Kidney capillary endothelial cell (primary cell): ENCODE measurements at regions not wholly inside any gene's neighbourhood (a gene's known extent, or its start where the extent isn't known, plus 50 kb on each side); places are given as distances from the start of the nearest gene placed in this dataset.

Source experiments
- DNase-seq: peaks from one replicate; pipeline ENCODE4 v3.0.0-alpha.2; 2018; ENCODE audit warnings: low spot score

DNA sequence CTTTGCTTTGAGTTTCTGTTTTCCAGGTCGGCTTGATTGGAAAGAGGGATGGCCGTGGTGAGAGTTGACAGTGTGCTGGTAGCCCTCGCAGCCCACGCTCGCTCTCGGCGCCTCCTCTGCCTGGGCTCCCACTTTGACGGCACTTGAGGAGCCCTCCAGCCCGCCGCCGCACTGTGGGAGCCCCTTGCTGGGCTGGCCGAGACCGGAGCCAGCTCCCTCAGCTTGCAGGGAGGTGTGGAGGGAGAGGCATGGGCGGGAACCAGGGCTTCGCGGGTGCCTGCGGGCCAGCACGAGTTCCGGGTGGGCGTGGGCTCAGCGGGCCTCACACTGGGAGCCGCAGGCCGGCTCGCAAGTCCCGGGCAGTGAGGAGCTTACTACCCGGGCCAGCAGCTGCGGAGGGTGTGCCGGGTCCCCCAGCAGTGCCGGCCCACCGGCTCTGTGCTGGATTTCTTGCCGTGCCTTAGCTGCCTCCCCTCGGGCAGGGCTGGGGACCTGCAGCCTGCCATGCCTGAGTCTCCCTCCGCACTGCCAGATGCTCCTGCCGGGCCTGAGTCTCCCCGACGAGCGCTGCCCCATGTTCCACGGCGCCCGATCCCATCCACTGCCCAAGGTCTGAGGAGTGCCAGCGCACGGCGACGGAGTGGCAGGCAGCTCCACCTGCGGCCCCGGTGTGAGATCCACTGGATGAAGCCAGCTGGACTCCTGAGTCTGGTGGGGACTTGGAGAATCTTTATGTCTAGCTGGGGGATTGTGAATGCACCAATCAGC is 166.4 kb upstream of the FAT1 start:
- no peak for DNase-seq

DNA sequence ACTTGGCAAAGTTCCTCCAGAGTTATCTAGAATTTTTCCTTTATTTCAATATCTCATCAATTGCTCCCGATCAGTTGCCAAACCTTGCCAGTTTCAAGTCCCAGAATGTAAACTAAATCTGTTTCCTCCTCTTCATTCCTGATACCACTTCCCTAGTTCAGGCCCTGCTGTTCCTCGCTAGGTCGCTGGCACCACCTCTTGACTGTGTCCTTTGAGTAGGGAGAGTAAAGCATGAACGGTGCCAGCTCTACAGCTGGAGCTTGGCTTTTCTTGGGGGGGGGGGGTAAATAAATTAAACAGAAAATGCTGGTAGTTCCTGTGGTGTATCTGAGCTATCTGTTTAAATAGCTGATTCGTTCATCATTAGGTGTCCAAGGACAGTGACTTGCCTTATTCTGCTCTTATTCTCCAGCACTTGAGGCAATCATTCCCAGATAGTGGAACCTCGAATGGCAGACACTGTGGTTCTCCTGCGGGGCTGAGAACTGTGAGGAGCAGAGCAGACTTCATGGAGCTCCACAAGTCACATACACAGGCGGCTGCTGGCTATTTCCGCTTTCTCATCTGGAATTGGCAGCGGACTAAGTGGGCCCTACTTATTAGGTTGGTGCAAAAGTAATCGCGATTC is 168.3 kb upstream of the FAT1 start:
- DNase-seq, result no peak

DNA sequence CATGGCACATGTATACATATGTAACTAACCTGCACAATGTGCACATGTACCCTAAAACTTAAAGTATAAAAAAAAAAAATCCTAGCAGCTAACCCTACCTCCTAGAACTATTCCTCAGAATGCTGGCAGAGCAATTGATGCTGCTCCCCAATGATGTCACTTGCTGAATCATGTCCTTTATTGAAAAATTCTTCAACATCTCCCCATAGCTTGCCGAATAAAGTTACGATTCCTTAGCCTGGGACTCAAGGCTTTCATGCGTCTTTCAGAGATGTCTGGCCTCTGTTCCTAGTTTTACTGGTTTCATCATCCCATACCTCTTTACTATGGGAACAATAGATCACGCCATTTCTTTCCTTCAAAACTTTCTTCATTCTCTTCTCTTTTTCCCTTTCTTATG is 174.7 kb upstream of the FAT1 start:
- DNase-seq, result no peak

DNA sequence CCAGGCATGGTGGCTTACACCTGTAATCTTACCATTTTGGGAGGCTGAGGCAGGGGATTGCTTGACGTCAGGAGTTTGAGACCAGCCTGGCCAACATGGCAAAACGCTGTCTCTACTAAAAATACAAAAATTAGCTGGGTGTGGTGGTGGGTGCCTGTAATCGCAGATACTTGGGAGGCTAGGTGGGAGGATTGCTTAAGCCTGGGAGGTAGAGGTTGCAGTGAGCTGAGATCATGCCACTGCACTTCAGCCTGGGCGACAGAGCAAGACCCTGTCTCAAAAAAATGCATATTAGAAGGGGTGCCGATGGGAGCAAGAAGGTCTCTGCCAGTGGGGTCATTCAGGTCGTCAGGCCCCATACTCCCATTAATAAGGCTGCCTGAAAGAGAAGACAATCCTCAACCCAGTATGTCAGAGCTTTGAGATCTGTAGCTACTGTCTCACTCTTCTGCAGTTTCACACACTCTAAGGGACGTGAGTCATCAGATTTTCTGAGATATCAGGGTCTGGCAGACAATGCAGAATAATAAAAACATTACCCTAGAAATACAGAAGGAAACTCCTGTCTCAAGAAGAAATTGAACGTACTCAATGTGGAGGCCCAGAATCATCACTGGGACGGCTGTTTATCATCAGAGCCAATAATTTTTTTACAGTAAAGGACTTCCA is 176.7 kb upstream of the FAT1 start:
- DNase-seq, result no peak

DNA sequence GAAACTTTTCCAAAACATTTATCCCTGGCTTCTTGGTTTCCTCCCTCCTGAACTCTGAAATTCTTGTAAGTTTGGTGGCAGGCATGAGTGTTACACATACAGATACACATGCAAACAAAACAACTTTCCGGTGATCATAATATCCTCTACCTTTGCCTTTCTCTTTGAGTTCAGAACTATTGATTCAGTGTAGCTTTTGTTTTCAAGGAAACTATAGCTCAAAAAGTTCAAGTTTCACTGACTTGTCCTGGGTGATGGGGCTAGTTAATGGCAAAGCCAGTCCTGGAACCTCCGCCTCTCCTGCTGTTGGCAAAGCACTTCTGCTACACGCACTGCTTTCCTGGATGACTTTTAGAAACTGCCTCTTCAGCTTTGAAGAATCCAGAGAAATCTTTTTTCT is 177.3 kb upstream of the FAT1 start:
- DNase-seq, result no peak

DNA sequence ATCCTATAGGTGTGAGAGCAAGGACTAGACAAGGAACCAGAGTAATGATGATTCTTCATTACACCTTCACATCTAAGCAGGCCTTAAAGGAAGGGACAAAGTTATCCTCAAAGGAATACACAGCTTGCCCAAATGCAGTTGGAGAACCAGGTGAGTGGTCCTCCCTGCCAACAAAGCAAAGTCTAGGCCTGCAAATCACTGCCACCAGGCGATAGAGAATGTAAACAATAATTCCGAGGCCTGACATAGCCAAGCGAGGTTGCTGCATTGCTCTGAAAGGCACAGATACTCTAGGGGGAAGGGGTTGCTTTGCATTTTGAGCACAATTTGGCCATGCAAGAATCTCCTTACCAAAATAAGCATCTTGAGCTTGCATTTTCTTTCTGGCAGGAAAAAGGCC is 178.2 kb upstream of the FAT1 start:
- no peak for DNase-seq

DNA sequence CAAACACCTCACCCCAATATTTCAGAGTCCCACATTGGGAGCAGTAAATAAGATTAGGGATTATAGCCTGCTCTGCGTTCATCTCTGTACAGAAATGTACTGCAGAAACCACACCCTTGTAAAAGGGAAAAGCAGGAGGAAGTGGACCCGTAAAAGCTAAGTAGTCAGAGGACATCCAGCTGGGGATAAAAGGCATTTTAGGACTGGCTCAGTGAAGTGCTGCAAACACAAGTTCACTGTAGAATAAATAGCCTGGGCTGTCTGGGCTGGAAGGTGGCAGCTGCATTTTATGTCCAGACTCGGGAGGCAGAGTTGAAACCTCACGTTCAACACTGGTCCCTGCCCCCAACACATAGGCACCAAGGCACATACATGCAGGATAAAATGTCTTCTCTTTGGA is 178.7 kb upstream of the FAT1 start:
- no peak for DNase-seq

DNA sequence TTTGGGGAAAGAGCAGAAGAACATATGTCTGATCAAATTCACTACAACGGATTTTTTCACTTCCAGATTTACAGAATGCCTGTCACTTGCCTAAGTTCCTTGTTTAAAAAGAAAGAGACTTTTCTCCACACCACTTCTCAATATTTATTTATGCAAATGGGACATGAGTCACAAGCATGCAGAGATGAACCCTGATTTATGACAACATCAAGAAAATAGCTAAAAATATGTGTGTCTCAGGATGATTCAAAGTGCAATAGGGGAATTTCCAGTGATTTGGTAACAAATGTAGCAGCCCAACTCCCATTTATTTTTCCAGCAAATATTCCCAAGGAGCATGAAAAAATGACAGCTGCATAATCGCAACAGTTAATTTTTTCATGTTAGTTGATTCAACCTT is 180.4 kb upstream of the FAT1 start:
- DNase-seq, result no peak

DNA sequence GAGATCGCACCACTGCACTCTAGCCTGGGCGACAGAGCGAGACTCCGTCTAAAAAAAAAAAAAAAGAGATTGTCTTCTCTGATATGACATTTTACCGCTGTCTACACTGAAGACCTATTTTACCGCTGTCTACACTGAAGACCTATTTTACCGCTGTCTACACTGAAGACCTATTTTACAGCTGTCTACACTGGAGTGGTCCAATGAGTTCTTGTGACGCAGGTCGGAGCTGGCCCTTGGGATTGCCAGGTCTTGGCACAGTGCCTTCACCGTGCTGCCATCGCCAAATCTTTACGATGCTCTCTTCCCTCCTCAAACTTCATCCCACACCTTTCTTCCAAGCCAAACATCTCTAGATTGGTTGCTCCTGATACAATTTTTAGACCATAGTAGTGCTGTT is 183.1 kb upstream of the FAT1 start:
- no peak for DNase-seq

DNA sequence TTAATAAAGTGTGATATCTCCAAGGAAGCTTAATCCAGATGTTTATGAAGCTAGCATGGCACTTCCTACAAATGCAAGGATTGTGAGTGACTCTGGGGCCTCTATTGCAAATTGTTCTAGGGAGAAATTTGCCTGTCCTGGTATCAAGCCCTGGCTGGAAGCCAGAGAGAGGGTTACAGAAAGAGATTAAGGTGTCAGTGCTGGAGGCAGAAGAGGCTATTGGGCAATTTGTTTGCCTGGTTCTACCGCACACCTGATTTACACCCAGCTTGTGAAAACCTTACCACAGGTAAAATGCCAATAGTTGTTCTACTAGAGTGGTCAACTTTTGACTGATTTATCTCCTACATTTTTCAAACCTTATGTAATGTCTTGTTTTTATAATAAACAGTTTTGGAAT is 186.7 kb upstream of the FAT1 start:
- DNase-seq, result no peak

DNA sequence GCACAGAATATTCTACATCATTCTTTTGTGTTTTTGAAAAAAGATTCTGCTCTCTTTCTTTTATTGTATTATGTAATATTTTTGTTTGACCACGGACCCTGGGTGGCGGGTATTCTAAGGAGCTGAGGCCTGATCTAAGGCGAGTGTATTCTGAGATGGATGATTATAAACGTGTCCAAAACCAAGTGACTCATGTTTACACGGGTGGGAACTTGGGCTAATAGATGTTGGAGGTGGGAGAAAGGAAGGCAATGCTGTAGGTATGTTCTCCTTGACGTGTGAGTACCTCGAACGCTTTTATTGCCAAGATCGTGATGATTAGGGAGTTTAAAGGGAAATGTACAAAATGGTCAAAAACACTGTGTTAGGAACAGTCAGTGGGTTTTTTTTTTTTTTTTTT is 188.9 kb upstream of the FAT1 start:
- DNase-seq, result no peak

DNA sequence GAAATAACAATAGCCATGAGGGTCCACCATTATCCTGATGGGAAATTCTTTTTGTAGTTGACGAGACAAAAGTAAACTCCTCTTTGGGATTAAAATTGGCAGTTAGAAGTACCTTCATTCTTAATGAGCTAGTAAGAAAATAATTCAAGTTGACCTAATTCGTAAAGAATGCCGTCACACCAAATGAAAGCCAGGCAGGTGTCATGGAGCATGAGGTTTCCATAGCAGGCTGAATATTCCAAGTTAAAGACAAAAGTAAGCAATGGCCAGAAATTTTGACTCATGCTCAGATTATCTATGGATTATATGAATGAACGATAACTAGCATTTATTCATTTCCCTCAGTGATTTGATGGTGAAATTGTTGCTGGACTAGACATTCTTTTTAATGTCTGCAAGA is 192.2 kb upstream of the FAT1 start:
- DNase-seq, result no peak

DNA sequence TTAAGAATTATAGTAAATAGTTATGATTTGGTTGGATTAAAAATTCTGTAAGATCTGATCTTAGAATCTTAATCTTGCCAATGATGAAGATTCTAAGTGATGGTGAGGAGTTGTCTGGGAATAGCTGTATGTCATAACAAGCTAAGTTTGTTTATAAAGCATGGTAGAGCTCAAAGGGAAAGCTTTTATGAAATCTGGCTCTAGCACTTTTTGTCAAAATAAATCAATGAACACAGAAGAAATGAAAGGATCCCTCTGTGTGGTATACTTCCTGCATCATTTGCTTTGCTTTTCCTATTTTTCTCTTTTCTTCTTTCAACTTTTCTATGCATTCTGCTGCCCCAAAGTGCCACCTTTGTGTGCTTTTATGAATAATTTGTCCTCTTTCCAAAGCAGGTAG is 193.5 kb upstream of the FAT1 start:
- DNase-seq, result no peak

DNA sequence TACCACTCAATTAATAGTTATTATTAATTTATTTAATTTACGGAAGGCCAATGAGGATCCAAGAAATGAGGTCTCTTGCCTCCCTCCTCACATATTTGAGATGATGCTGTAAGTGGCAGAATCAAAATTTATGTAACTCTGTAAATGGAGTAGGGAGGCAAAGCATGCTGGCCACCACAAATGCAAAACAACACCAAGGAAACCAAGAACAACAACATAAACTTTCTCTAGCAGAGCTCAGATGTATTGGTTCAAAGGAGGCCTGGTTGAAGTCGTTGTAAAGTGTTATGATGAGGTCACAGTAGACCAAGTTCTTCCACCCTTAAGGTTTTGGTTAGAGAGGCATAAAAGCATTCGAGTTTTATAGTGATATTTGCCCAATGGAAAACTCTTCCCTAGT is 194.8 kb upstream of the FAT1 start:
- no peak for DNase-seq

DNA sequence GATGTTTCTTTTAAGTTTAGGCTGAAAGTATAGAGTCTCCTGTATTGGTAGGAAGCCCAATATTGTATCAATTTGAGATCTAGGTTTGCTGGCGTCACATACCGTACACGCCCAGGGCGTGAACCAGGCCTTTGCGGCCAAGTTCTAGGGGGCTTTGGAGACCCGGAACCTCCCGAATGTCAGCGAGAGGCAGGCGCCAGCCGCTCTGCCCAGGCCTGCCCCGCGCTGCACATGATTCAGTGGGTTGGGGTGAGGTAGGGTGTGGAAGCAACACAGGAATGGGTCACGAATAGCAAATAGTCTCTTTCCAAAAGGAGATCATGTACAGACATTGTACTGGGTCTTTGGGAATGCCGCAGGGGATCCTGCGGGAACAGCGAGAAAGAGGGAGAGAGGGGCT is 195.7 kb upstream of the FAT1 start:
- DNase-seq, result no peak

DNA sequence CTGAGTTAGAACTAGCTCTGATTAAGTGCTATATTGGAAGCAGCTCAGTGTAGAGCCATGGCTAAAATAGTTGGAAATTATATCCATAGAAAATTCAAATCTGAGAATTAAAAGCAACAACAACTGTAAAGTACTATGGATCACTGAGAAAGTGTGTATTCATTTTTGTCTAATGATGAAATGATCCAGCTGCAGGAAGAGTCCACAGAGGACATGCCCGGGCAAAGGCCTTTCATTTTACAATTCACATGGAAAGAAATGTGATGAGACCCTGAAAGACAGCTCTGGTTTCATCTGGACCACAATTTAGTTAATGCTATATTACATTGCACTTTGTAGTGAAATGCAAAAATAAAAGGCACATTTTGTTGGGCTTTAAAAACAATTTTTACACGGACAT is 196.8 kb upstream of the FAT1 start:
- DNase-seq, result no peak

DNA sequence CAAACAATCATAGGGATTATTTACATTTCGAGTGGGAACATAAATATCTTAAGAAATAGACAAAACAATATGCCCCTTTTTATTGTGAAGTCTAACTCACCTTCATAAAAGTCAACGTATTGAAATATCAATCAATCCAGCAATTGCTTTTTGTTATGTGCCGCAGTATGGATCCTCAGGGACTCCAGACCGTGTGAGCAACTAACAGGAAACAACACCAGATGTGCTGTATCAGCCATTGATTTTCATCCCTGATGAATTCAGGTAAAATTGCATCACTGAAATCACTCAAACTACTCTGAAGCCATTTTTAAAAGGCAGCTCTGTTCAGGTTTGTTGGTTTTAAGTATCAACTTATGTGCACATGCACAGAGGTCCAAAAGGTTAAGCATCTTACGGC is 197.3 kb upstream of the FAT1 start:
- no peak for DNase-seq

DNA sequence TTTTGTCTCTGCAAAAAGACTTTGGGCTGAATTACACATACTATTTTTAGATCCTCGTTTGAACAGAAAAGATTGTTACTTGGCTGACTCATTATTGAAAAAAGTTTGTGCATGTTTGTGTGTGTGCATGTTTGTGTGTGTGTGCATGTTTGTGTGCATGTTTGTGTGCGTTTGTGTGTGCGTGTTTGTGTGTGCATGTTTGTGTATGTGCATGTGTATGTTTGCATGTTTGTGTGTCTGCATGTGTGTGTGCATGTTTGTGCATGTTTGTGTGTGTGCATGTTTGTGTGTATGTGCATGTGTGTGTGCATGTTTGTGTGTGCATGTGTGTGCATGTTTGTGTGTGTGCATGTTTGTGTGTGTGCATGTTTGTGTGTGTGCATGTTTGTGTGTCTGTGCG is 201.1 kb upstream of the FAT1 start:
- no peak for DNase-seq

DNA sequence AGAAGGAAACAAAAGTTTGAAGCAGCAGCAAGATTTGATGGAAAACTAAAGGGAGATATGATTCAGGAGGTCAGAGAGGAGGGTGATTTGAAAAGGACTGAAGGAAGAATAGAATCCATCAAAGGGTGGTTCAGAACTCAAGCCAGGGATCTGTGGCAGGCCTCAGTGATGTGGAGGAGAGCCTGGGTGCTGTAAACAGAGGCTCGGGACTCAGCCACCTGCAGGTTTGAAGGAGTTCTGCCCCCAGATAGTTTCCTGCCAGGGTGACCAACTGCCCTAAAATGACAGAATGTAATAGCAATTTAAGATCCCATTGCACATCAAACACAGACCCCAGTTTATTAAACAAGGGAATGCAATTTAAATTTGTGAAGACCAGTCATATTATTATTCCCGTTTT is 204.0 kb upstream of the FAT1 start:
- DNase-seq, result no peak

DNA sequence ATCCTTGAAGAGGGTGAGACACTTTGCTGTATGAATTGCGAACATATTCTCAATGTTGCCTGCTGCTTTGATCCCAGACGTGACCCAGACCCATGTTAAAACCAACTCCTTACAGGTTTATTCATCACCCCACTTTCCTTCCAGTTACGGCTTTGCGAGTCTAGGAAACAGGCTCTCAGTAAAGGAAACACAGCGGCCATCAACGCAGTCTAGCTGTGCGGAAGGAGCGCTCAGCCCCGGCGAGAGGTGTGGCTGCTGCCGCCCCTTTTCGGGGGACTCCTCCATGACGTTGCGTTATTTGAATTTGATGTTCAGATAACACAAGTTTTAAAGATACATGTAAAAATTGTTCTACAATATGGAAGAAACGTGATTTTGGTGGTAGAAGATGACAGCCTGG is 206.4 kb upstream of the FAT1 start:
- no peak for DNase-seq

DNA sequence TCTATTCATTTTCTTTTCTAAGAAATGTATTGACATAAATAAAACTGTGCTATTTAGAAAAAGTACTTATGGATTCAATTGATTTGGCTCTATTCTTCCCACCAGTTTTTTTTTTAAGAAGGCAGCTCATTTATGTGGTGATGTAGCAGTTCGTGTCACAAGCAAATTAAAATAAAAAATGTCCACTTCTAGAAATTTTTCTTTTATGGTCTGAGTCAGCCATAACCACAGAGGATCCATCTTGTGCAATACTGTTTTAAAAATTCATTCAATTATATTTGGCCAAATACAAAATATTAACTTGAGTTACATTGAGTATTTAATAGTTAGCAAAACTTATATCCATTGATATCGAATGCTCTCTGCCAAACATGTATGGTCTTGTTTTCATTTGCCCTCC is 207.9 kb upstream of the FAT1 start:
- no peak for DNase-seq

DNA sequence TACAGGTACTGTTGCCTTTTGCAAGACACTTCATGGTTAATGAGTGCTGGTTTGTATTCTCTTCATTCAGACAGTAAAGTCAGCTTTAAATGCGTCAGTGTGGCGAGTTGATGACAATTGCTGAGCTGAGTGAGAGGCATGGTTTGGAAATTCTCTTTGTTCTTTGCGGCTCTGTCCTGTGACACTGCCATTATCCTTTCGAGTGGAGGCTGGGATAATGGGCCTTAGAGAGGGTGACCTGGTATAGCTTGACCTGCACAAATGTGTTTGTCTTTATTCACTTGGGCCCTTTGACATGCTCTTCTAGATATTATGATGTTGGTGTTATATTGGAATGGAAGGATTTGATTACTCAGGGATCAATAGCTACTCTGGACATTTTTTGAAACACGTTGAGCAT is 208.5 kb upstream of the FAT1 start:
- DNase-seq, result no peak

DNA sequence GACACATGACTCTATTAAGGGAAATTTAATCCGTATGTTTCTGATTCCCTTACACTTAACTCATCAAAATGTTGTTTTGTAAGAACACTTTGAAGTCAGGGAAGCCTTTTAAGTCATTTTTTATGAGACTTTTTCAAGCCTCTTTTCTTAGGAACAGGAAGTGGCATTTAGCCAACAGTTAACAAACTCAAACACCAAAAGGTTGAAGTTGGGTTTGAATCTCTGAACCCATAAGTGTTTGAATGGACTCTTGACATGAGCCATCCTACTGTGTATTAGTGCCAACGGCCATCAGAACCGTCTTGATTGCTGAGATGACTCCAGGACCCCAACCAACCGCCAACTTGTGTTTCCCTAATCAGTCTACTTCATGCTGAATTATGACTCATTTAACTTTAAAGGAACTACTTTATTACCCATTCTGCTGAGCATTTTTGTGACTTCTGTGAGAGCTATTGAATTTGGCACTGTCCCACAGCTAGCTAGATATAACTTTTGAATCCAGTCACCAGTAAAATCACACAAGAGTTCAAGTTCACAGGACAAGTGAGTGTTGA is 209.1 kb upstream of the FAT1 start:
- DNase-seq, result no peak
